WTC11 (cell line): ENCODE measurements at regions not wholly inside any gene's neighbourhood (a gene's known extent, or its start where the extent isn't known, plus 50 kb on each side); places are given as distances from the start of the nearest gene placed in this dataset.

Experiments used
- CBFB ChIP-seq: sonication (generic); formaldehyde crosslinking; IDR thresholded peaks from 2 replicates; pipeline ENCODE4 v1.8.1; 2022; ENCODE audit warnings: mild to moderate bottlenecking, low read depth, missing genetic modification reagents
- TF ChIP-seq, protein P1 (sequence below): fragments of 200-600 bp; IDR thresholded peaks from 2 replicates; pipeline ENCODE4 v1.8.0; 2022; ENCODE audit warnings: antibody characterized with exemption

DNA sequence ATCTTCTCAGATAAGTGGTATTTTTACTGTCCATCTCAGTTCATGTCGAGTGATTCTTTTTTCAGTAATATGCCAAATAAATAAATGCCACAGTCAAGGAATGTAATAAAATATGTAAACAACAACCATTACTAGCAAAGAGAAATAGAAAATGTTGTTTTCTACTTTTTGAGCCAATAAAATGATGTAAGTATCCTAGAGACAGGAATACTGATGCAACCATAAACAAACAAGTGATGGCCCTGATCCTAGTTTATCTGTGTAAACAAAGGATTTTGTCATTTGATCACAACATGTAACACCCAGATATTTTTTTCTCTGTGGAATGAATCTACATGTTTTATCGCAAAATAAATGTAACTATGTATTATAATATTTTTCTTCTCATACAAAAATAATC is 1852.8 kb downstream of the EFNA5 start:
- TF ChIP-seq, protein P1, sequence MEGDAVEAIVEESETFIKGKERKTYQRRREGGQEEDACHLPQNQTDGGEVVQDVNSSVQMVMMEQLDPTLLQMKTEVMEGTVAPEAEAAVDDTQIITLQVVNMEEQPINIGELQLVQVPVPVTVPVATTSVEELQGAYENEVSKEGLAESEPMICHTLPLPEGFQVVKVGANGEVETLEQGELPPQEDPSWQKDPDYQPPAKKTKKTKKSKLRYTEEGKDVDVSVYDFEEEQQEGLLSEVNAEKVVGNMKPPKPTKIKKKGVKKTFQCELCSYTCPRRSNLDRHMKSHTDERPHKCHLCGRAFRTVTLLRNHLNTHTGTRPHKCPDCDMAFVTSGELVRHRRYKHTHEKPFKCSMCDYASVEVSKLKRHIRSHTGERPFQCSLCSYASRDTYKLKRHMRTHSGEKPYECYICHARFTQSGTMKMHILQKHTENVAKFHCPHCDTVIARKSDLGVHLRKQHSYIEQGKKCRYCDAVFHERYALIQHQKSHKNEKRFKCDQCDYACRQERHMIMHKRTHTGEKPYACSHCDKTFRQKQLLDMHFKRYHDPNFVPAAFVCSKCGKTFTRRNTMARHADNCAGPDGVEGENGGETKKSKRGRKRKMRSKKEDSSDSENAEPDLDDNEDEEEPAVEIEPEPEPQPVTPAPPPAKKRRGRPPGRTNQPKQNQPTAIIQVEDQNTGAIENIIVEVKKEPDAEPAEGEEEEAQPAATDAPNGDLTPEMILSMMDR: no peak
- no peak for TF ChIP-seq CBFB
